ENCODE measurements at regions not wholly inside any gene's neighbourhood (a gene's known extent, or its start where the extent isn't known, plus 50 kb on each side); places are given as distances from the start of the nearest gene placed in this dataset.

- no peak for DNase-seq
These were observed 260.7 kb upstream of the CSF3R start for GRCh38 chr1:36743286-36744005.

- DNase-seq: no peak
These were observed 258.4 kb upstream of the CSF3R start for GRCh38 chr1:36741066-36741465.

GRCh38 chr1:36740446-36740845, 257.7 kb upstream of the CSF3R start:
- no peak for DNase-seq

GRCh38 chr1:36739703-36740289, 257.1 kb upstream of the CSF3R start:
- DNase-seq: no peak

GRCh38 chr1:36738245-36738644, 255.5 kb upstream of the CSF3R start:
- no peak for DNase-seq

GRCh38 chr1:36737767-36738166, 255.1 kb upstream of the CSF3R start:
- DNase-seq: no peak

GRCh38 chr1:36737038-36737555, 254.4 kb upstream of the CSF3R start:
- DNase-seq: no peak

- DNase-seq: no peak
These were observed 253.4 kb upstream of the CSF3R start for GRCh38 chr1:36735939-36736730.

GRCh38 chr1:36735436-36735835, 252.7 kb upstream of the CSF3R start:
- no peak for DNase-seq

GRCh38 chr1:36734356-36734755, 251.6 kb upstream of the CSF3R start:
- DNase-seq: no peak

- DNase-seq: no peak
These were observed 251.0 kb upstream of the CSF3R start for GRCh38 chr1:36733748-36734147.

- DNase-seq: no peak
These were observed 249.3 kb upstream of the CSF3R start for GRCh38 chr1:36732015-36732356.

- no peak for DNase-seq
These were observed 248.7 kb upstream of the CSF3R start for GRCh38 chr1:36731226-36732014.

GRCh38 chr1:36730599-36730998, 247.9 kb upstream of the CSF3R start:
- DNase-seq: no peak

- DNase-seq: no peak
These were observed 247.2 kb upstream of the CSF3R start for GRCh38 chr1:36729716-36730510.

GRCh38 chr1:36729289-36729688, 246.6 kb upstream of the CSF3R start:
- DNase-seq: no peak

GRCh38 chr1:36728846-36729245, 246.1 kb upstream of the CSF3R start:
- no peak for DNase-seq

GRCh38 chr1:36728051-36728450, 245.3 kb upstream of the CSF3R start:
- DNase-seq: no peak

GRCh38 chr1:36725151-36725550, 242.4 kb upstream of the CSF3R start:
- no peak for DNase-seq

GRCh38 chr1:36723813-36724212, 241.1 kb upstream of the CSF3R start:
- no peak for DNase-seq

GRCh38 chr1:36722871-36723270, 240.2 kb upstream of the CSF3R start:
- DNase-seq: no peak

GRCh38 chr1:36721261-36721660, 238.5 kb upstream of the CSF3R start:
- no peak for DNase-seq

All from CD4-positive, alpha-beta T cell treated with Interleukin-12 subunit alpha and Interleukin-12 subunit beta, for 1 hour (primary cell).